ENCODE measurements at regions not wholly inside any gene's neighbourhood (a gene's known extent, or its start where the extent isn't known, plus 50 kb on each side); places are given as distances from the start of the nearest gene placed in this dataset.
A peak's percentile ranks its signal among the peaks of the same experiment; 100 is the strongest.

- H3K27me3 ChIP-seq, result no peaks in the 10 kb centered on the region
- 0 out of 2 replicates have a peak, but pooled peaks cover 3% of the 10 kb centered on the region for H3K9me3 ChIP-seq
- H3K36me3 ChIP-seq, result no peaks in the 10 kb centered on the region
- no peak for DNase-seq
- no peak overlapping the region for H3K4me3 ChIP-seq
Observed at GRCh38 chr2:125125902-125126301, 1100.8 kb downstream of the CNTNAP5 start.

- no peak for DNase-seq
Observed at GRCh38 chr2:125160947-125161346, 1135.9 kb downstream of the CNTNAP5 start.

GRCh38 chr2:125167152-125167551, 1142.1 kb downstream of the CNTNAP5 start:
- H3K27me3 ChIP-seq, result no peaks in the 10 kb centered on the region
- no peaks in the 10 kb centered on the region for H3K36me3 ChIP-seq
- H3K9me3 ChIP-seq, result no peaks in the 10 kb centered on the region
- H3K4me3 ChIP-seq, result no peak overlapping the region
- peak; percentile 13 for DNase-seq

More at GRCh38 chr2:125160947-125161346, 1135.9 kb downstream of the CNTNAP5 start:
- Histone ChIP-seq H3K36me3 (no peaks in the 10 kb centered on the region), H3K27me3 (no peaks in the 10 kb centered on the region), H3K4me3 (no peak overlapping the region), H3K9me3 (no peaks in the 10 kb centered on the region)

- no peaks in the 10 kb centered on the region for H3K9me3 ChIP-seq
- DNase-seq, result peak; percentile 65
- no peaks in the 10 kb centered on the region for H3K27me3 ChIP-seq
- H3K36me3 ChIP-seq, result no peaks in the 10 kb centered on the region
- no peak overlapping the region for H3K4me3 ChIP-seq
Observed at GRCh38 chr2:125167820-125168219, 1142.7 kb downstream of the CNTNAP5 start.

- H3K4me3 ChIP-seq, result no peak overlapping the region
- H3K36me3 ChIP-seq, result no peaks in the 10 kb centered on the region
- no peak for DNase-seq
- no peaks in the 10 kb centered on the region for H3K27me3 ChIP-seq
- H3K9me3 ChIP-seq, result no peaks in the 10 kb centered on the region
Observed at GRCh38 chr2:125168442-125168841, 1143.4 kb downstream of the CNTNAP5 start.

GRCh38 chr2:125169022-125169763, 1144.1 kb downstream of the CNTNAP5 start:
- no peaks in the 10 kb centered on the region for H3K27me3 ChIP-seq

GRCh38 chr2:125169764-125170146, 1144.7 kb downstream of the CNTNAP5 start:
- H3K4me3 ChIP-seq, result no peak overlapping the region
- peak; percentile 19 for DNase-seq

More at GRCh38 chr2:125169022-125169763, 1144.1 kb downstream of the CNTNAP5 start:
- Histone ChIP-seq H3K36me3 (no peaks in the 10 kb centered on the region), H3K9me3 (no peaks in the 10 kb centered on the region), H3K4me3 (no peak overlapping the region)
- no peak for DNase-seq

GRCh38 chr2:125172181-125172580, 1147.1 kb downstream of the CNTNAP5 start:
- no peaks in the 10 kb centered on the region for H3K36me3 ChIP-seq
- DNase-seq, result peak; percentile 8
- H3K9me3 ChIP-seq, result no peaks in the 10 kb centered on the region
- H3K27me3 ChIP-seq, result no peaks in the 10 kb centered on the region
- H3K4me3 ChIP-seq, result no peak overlapping the region

More at GRCh38 chr2:125169764-125170146, 1144.7 kb downstream of the CNTNAP5 start:
- Histone ChIP-seq H3K36me3 (no peaks in the 10 kb centered on the region), H3K27me3 (no peaks in the 10 kb centered on the region), H3K9me3 (no peaks in the 10 kb centered on the region)

- no peak overlapping the region for H3K4me3 ChIP-seq
- no peaks in the 10 kb centered on the region for H3K27me3 ChIP-seq
- DNase-seq, result no peak
- H3K36me3 ChIP-seq, result no peaks in the 10 kb centered on the region
- H3K9me3 ChIP-seq, result no peaks in the 10 kb centered on the region
Observed at GRCh38 chr2:125175415-125175814, 1150.3 kb downstream of the CNTNAP5 start.

GRCh38 chr2:125185691-125186270, 1160.7 kb downstream of the CNTNAP5 start:
- Histone ChIP-seq H3K9me3 (no peaks in the 10 kb centered on the region), H3K27me3 (no peaks in the 10 kb centered on the region), H3K36me3 (no peaks in the 10 kb centered on the region), H3K4me3 (no peak overlapping the region)
- no peak for DNase-seq

GRCh38 chr2:125207431-125207830, 1182.3 kb downstream of the CNTNAP5 start:
- Histone ChIP-seq H3K9me3 (no peaks in the 10 kb centered on the region; the same call in 1 of the 2 replicates), H3K36me3 (no peaks in the 10 kb centered on the region), H3K4me3 (no peak overlapping the region), H3K27me3 (no peaks in the 10 kb centered on the region)
- no peak for DNase-seq

- no peak for DNase-seq
- H3K27me3 ChIP-seq, result no peaks in the 10 kb centered on the region
- no peak overlapping the region for H3K4me3 ChIP-seq
- H3K36me3 ChIP-seq, result no peaks in the 10 kb centered on the region
- H3K9me3 ChIP-seq, result peaks cover 3% of the 10 kb centered on the region
Observed at GRCh38 chr2:125216321-125216720, 1191.2 kb downstream of the CNTNAP5 start.

- no peaks in the 10 kb centered on the region for H3K27me3 ChIP-seq
Observed at GRCh38 chr2:125224188-125224587, 1199.1 kb downstream of the CNTNAP5 start.

GRCh38 chr2:125224830-125225229, 1199.7 kb downstream of the CNTNAP5 start:
- H3K27me3 ChIP-seq, result no peaks in the 10 kb centered on the region
- no peak overlapping the region for H3K4me3 ChIP-seq
- no peaks in the 10 kb centered on the region; the same call in 1 of the 2 replicates for H3K9me3 ChIP-seq
- no peak for DNase-seq
- H3K36me3 ChIP-seq, result no peaks in the 10 kb centered on the region

More at GRCh38 chr2:125224188-125224587, 1199.1 kb downstream of the CNTNAP5 start:
- no peaks in the 10 kb centered on the region; the same call in 1 of the 2 replicates for H3K9me3 ChIP-seq
- DNase-seq, result no peak
- no peak overlapping the region for H3K4me3 ChIP-seq
- H3K36me3 ChIP-seq, result no peaks in the 10 kb centered on the region

GRCh38 chr2:125227843-125228392, 1202.8 kb downstream of the CNTNAP5 start:
- Histone ChIP-seq H3K9me3 (no peaks in the 10 kb centered on the region), H3K36me3 (no peaks in the 10 kb centered on the region), H3K27me3 (no peaks in the 10 kb centered on the region), H3K4me3 (no peak overlapping the region)
- DNase-seq, result no peak

GRCh38 chr2:125240870-125241269, 1215.8 kb downstream of the CNTNAP5 start:
- no peaks in the 10 kb centered on the region for H3K36me3 ChIP-seq
- DNase-seq, result no peak

GRCh38 chr2:125243074-125243473, 1218.0 kb downstream of the CNTNAP5 start:
- Histone ChIP-seq H3K9me3 (no peaks in the 10 kb centered on the region), H3K36me3 (no peaks in the 10 kb centered on the region), H3K27me3 (no peaks in the 10 kb centered on the region), H3K4me3 (no peak overlapping the region)
- DNase-seq, result no peak

More at GRCh38 chr2:125240870-125241269, 1215.8 kb downstream of the CNTNAP5 start:
- Histone ChIP-seq H3K9me3 (no peaks in the 10 kb centered on the region), H3K27me3 (no peaks in the 10 kb centered on the region), H3K4me3 (no peak overlapping the region)

Measured in MG63 (cell line).